Keratinocyte (primary cell): ENCODE measurements at regions not wholly inside any gene's neighbourhood (a gene's known extent, or its start where the extent isn't known, plus 50 kb on each side); places are given as distances from the start of the nearest gene placed in this dataset.

Experiments used
- DNase-seq: peaks from one replicate; pipeline ENCODE4 v3.0.0-alpha.2; 2011; ENCODE audit warnings: low read depth, missing footprints, low spot score
- FAIRE-seq: peaks from 2 replicates; lab custom pipeline; 2011; peaks lifted over from hg19 to GRCh38; lab: Jason Lieb, UNC
- H2AFZ ChIP-seq: 2 replicates; pipeline ENCODE4 v1.6.0; 2012; ENCODE audit warnings: low read length, control low read depth, inconsistent platforms; ENCODE audit not compliant: control insufficient read depth
- H3K27ac ChIP-seq: 2 replicates; pipeline ENCODE4 v1.5.1; 2011; ENCODE audit warnings: low read length; ENCODE audit not compliant: control insufficient read depth, insufficient read depth
- H3K27me3 ChIP-seq: 3 replicates; pipeline ENCODE4 v1.6.0; 2011; ENCODE audit warnings: low read length; ENCODE audit not compliant: control insufficient read depth, insufficient read depth; ENCODE audit errors: extremely low read depth
- H3K36me3 ChIP-seq, 2 experiments: 2 replicates in 1 of 2; 3 replicates in 1 of 2; pipeline ENCODE4 v1.5.1; 2011; ENCODE audit warnings: low read length in 2 of 2, mild to moderate bottlenecking in 1 of 2; ENCODE audit not compliant: control insufficient read depth in 2 of 2, insufficient read depth in 2 of 2; ENCODE audit errors: extremely low read depth in 1 of 2
- H3K4me1 ChIP-seq: 3 replicates; pipeline ENCODE4 v1.5.1; 2011; ENCODE audit warnings: low read length; ENCODE audit not compliant: control insufficient read depth, insufficient read depth; ENCODE audit errors: extremely low read depth
- H3K4me2 ChIP-seq: 3 replicates; pipeline ENCODE4 v1.6.0; 2011; ENCODE audit warnings: low read depth, low read length; ENCODE audit not compliant: control insufficient read depth, insufficient read depth; ENCODE audit errors: extremely low read depth
- H3K4me3 ChIP-seq, 3 experiments: fragments of 200-600 bp in 1 of 3; sonication (generic) in 1 of 3; 2 replicates in 2 of 3; 3 replicates in 1 of 3; pipeline ENCODE4 v1.5.1; 2011 to 2016; ENCODE audit warnings: low read length in 3 of 3, mild to moderate bottlenecking in 3 of 3, control low read depth in 2 of 3, inconsistent platforms in 1 of 3, low read depth in 1 of 3, mixed read lengths in 1 of 3, mixed run types in 1 of 3, moderate library complexity in 1 of 3; ENCODE audit not compliant: control insufficient read depth in 2 of 3, insufficient read depth in 2 of 3; ENCODE audit errors: extremely low read depth in 1 of 3
- H3K79me2 ChIP-seq: 2 replicates; pipeline ENCODE4 v1.6.0; 2012; ENCODE audit warnings: low read length; ENCODE audit not compliant: control insufficient read depth, insufficient read depth
- H3K9ac ChIP-seq: 3 replicates; pipeline ENCODE4 v1.6.0; 2011; ENCODE audit warnings: low read length; ENCODE audit not compliant: control insufficient read depth, insufficient read depth; ENCODE audit errors: extremely low read depth
- H3K9me1 ChIP-seq: 3 replicates; pipeline ENCODE4 v1.6.0; 2011; ENCODE audit warnings: low read length; ENCODE audit not compliant: control insufficient read depth, insufficient read depth; ENCODE audit errors: extremely low read depth
- H3K9me3 ChIP-seq: 2 replicates; pipeline ENCODE4 v1.5.1; 2012; ENCODE audit warnings: low read depth, low read length; ENCODE audit not compliant: control insufficient read depth
- H4K20me1 ChIP-seq: 3 replicates; pipeline ENCODE4 v1.6.0; 2011; ENCODE audit warnings: low read length; ENCODE audit not compliant: control insufficient read depth, insufficient read depth; ENCODE audit errors: extremely low read depth
- EZH2 ChIP-seq: IDR thresholded peaks from one replicate; pipeline ENCODE4 v1.6.1; 2012; ENCODE audit warnings: inconsistent platforms, mild to moderate bottlenecking, low read length, moderate library complexity
- dilution Hi-C: fragments of 300-500 bp; cut with MboI; formaldehyde crosslinking; loops from one replicate; pipeline ENCODE4 v1.7.0; 2020; ENCODE audit warnings: low sequenced_read_pairs; ENCODE audit not compliant: extremely low pct_ligation_motif_present
- TF ChIP-seq, protein P1 (sequence below), 3 experiments: IDR thresholded peaks in 1 of 3; conservative IDR thresholded peaks in 1 of 3; optimal IDR thresholded peaks in 1 of 3; 2 replicates in 2 of 3; 3 replicates in 1 of 3; pipeline versions ENCODE3 to v1.5.1; 2011; ENCODE audit warnings: low read length in 3 of 3, mild to moderate bottlenecking in 3 of 3, moderate library complexity in 2 of 3, control low read depth in 1 of 3, inconsistent platforms in 1 of 3; ENCODE audit not compliant: insufficient read depth in 2 of 3; ENCODE audit errors: extremely low read depth in 1 of 3

DNA sequence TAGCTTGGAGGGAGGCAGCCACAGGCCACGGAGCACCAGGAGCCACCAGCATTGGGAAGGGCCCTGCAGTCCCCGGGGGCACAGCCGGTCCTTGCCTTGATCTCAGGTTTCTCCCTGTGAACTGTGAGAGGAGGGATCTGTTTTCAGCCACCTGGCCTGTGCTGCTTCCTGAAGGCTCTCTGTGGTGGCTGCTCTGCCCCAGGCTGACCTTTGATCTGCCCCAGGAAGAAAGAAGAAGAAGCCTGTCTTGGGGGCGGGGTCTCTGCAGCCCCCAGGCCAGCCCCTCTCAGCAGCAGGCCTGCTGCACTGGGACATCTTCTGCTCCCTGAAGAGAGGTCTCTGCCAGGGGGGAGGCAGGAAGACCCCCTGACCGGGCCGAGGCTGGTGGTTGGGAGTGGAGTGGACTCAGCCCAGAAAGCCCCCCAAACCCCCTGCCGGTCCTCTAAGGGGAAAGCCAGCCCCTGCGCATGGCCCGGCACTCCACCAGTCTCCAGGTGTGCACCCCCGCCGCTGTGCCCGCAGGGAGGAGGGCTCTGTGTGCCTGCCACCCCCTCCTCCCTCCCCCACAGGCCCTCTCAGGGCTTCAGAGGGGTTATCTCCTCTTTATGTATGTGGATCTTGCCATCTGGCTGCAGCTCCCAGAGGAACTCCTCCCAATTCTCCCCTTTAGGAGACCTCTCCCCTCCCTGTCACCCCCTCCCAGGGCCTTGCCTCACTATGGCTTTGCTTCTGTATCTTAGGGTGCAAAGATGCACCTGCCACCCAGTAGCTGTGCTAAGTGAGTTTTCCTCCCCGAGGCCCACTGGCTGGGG is 675.3 kb downstream of the BRD1 start:
- TF ChIP-seq EZH2: no peak
- TF ChIP-seq, protein P1, sequence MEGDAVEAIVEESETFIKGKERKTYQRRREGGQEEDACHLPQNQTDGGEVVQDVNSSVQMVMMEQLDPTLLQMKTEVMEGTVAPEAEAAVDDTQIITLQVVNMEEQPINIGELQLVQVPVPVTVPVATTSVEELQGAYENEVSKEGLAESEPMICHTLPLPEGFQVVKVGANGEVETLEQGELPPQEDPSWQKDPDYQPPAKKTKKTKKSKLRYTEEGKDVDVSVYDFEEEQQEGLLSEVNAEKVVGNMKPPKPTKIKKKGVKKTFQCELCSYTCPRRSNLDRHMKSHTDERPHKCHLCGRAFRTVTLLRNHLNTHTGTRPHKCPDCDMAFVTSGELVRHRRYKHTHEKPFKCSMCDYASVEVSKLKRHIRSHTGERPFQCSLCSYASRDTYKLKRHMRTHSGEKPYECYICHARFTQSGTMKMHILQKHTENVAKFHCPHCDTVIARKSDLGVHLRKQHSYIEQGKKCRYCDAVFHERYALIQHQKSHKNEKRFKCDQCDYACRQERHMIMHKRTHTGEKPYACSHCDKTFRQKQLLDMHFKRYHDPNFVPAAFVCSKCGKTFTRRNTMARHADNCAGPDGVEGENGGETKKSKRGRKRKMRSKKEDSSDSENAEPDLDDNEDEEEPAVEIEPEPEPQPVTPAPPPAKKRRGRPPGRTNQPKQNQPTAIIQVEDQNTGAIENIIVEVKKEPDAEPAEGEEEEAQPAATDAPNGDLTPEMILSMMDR (optimal IDR thresholded peaks at IDR 0.05 in 1 of 3, IDR thresholded peaks at IDR 0.05 in 1 of 3, conservative IDR thresholded peaks at IDR 0.05 in 1 of 3; ENCODE audit: extremely low read depth in 1 of 3, insufficient read depth in 2 of 3, low read length in 3 of 3): no peak
- H3K9ac ChIP-seq: no peak overlapping the region
- no peaks in the 10 kb centered on the region for H3K27me3 ChIP-seq
- H3K9me1 ChIP-seq: no peaks in the 10 kb centered on the region
- FAIRE-seq (no peak), DNase-seq (no peak)
- peaks cover 5% of the 10 kb centered on the region for H3K9me3 ChIP-seq
- H3K4me2 ChIP-seq: no peak overlapping the region
- no peaks in the 10 kb centered on the region for H3K4me1 ChIP-seq
- dilution Hi-C loops: no loop called here
- H2AFZ ChIP-seq: no peak overlapping the region
- H4K20me1 ChIP-seq: no peaks in the 10 kb centered on the region
- H3K4me3 ChIP-seq: no peak overlapping the region
- no peaks in the 10 kb centered on the region for H3K79me2 ChIP-seq
- no peak overlapping the region for H3K27ac ChIP-seq
- no peaks in the 10 kb centered on the region for H3K36me3 ChIP-seq

DNA sequence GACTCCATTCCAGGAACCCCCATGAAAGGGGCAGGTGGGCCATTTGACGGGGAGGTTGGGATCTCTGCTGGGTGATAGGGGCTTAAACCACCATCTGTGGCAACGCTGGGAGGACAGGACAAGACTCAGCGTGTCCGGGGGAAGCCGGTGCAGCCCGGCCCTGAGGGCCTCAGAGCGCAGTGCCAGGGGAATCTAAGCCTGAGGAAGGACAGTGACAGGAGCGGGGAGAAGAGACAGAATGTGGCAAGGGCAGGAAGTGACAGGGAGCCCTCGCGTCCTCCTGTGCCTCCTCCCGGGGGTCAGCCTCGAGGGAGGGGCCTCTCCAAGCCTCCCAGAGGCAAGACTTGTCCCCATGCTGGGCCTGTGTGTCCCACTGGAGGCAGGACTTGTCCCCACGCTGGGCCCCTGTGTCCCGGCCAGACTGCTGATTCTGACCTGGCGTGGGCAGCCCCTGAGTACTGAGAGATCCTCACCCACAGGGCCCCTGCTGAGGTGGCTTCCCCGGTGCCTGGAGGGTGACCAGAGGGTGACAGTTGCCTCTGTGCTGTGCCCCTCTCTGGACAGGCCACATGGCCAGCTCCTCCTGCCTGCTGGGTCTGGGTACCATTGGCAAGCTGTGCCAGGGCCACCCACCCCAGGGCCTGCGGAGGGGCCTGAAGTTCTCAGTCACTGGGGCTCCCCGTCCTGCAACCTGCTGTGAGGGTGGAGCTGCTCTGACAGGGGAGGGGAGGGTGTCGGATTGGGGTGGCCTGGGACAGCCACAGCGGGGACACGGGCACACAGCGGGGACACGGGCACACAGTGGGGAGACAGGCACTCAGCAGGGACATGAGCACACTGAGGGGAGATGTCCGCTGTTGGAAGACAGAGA is 676.2 kb downstream of the BRD1 start:
- Histone ChIP-seq H4K20me1 (no peaks in the 10 kb centered on the region), H3K27me3 (no peaks in the 10 kb centered on the region), H3K4me2 (no peak overlapping the region), H3K36me3 (no peaks in the 10 kb centered on the region), H3K9me1 (no peaks in the 10 kb centered on the region), H3K4me3 (no peak overlapping the region), H3K9me3 (peaks cover 5% of the 10 kb centered on the region), H3K9ac (no peak overlapping the region), H3K27ac (no peak overlapping the region), H3K4me1 (no peaks in the 10 kb centered on the region), H3K79me2 (no peaks in the 10 kb centered on the region), H2AFZ (no peak overlapping the region)
- DNase-seq: no peak
- dilution Hi-C loops: no loop called here
- TF ChIP-seq, protein P1 (optimal IDR thresholded peaks at IDR 0.05 in 1 of 3, IDR thresholded peaks at IDR 0.05 in 1 of 3, conservative IDR thresholded peaks at IDR 0.05 in 1 of 3; ENCODE audit: extremely low read depth in 1 of 3, insufficient read depth in 2 of 3, low read length in 3 of 3): no peak
- TF ChIP-seq EZH2: no peak
- no peak for FAIRE-seq
